HFFc6 (cell line): ENCODE measurements at regions not wholly inside any gene's neighbourhood (a gene's known extent, or its start where the extent isn't known, plus 50 kb on each side); places are given as distances from the start of the nearest gene placed in this dataset.

Experiments
- DNase-seq: peaks from one replicate; pipeline ENCODE4 v3.0.0-alpha.2; 2018
- H3K27ac Mint-ChIP-seq: 2 replicates; pipeline ENCODE4 v1.8.0; 2020; ENCODE audit warnings: mild to moderate bottlenecking, mixed read lengths
- H3K27me3 Mint-ChIP-seq: 2 replicates; pipeline ENCODE4 v1.8.0; 2021; ENCODE audit warnings: mild to moderate bottlenecking, moderate library complexity, mixed read lengths; ENCODE audit not compliant: insufficient read depth
- H3K36me3 Mint-ChIP-seq: 2 replicates; pipeline ENCODE4 v1.8.0; 2021; ENCODE audit warnings: low read depth, mixed read lengths
- H3K4me1 Mint-ChIP-seq: 2 replicates; pipeline ENCODE4 v1.8.0; 2020; ENCODE audit warnings: low read depth, mixed read lengths
- H3K4me3 Mint-ChIP-seq: 2 replicates; pipeline ENCODE4 v1.8.0; 2020; ENCODE audit warnings: mild to moderate bottlenecking, moderate library complexity, mixed read lengths
- H3K9me3 Mint-ChIP-seq: 2 replicates; pipeline ENCODE4 v1.8.0; 2020; ENCODE audit warnings: mild to moderate bottlenecking, mixed read lengths
- CTCF ChIP-seq: fragments of 200-600 bp; sonication (generic); IDR thresholded peaks from 2 replicates; pipeline ENCODE4 v1.5.0; 2021; ENCODE audit warnings: antibody characterized with exemption, mild to moderate bottlenecking

DNA sequence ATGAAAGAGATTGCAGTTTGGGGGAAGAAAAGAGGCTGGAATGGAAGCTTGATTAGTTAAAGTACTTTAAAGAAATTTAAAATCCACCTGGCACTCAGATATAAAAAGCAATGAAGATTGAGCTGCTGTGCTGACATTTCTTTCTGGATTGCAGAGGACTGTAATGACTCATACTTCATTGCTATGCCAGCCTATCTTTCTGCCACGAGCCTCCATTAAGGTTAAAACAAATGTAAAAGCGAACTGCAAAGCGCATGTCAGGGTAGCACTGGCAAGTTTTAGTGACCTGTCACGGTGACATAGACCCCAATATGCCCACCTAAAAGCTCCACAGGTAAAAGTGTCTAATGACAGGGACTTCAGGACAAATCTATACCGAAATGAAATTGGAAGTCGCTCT lies 449.6 kb downstream of the C6orf118 start:
- Mint-ChIP-seq H3K27ac (no peak overlapping the region), H3K9me3 (peaks cover 38% of the 10 kb centered on the region), H3K4me3 (no peak overlapping the region), H3K36me3 (no peaks in the 10 kb centered on the region), H3K27me3 (no peaks in the 10 kb centered on the region), H3K4me1 (no peaks in the 10 kb centered on the region)
- no peak for TF ChIP-seq CTCF
- no peak for DNase-seq

DNA sequence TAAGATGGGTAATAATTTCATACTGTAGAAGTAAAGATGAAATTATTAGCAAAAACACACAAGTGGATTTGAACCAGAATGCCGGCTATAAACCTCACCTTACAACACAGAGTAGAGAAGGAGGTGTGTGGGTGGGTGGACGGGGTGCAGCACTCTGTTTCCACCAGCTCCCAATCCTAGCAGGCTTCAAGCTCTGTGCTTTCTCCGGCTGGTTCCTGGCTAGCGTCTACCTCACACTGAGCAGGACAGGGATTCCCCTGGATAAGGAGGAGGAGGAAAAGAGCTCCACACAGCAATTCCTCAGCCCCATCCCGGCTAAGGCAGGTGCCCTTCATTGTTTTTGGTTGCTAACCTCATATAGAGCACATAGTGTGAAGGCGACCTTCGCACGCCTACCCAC lies 453.3 kb downstream of the C6orf118 start:
- H3K27me3 Mint-ChIP-seq, result no peaks in the 10 kb centered on the region
- DNase-seq, result no peak
- H3K27ac Mint-ChIP-seq, result no peak overlapping the region
- no peaks in the 10 kb centered on the region for H3K36me3 Mint-ChIP-seq
- no peaks in the 10 kb centered on the region for H3K4me1 Mint-ChIP-seq
- no peak for TF ChIP-seq CTCF
- H3K4me3 Mint-ChIP-seq, result no peak overlapping the region
- H3K9me3 Mint-ChIP-seq, result peaks cover 44% of the 10 kb centered on the region

DNA sequence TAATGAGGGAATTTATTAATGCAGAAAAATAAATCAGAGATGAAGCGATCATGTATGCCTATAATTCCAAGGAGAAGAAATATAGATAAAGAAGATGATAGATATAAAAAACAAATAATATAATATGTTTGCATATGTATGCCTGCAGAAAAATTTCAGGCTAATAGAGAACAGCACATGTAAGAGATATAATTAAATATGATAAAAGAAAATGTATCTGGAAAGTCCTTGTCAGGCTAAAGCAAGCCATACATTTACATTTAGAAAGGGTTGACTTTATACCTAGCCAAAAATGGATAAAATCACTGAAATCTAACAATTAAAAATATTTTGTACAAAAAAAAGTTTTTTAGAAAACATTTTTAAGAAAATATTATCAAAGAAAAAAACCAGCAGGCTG lies 454.1 kb downstream of the C6orf118 start:
- Mint-ChIP-seq H3K27me3 (no peaks in the 10 kb centered on the region), H3K4me1 (no peaks in the 10 kb centered on the region), H3K9me3 (peaks cover 41% of the 10 kb centered on the region), H3K27ac (no peak overlapping the region), H3K4me3 (no peak overlapping the region), H3K36me3 (no peaks in the 10 kb centered on the region)
- DNase-seq, result no peak
- TF ChIP-seq CTCF, result no peak

DNA sequence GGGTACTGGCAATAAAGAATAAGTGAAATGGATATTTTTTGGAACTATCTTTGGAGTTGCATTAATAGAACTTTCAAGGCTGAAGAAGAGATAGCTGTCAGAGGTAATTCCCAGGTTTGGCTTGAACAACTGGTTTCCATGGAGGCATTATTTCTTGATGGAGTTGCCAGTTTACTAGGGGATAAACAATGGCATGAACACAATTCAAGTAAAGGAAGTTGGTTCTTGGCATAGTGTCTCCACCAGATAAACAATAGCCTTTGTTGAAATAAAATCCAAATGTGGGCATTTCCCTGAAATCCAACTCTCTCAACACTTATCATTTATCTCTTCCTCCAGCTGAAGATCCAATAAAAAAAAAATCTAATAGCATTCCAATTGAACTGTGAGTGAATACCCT lies 454.9 kb downstream of the C6orf118 start:
- H3K9me3 Mint-ChIP-seq, result peaks cover 46% of the 10 kb centered on the region

GRCh38 chr6:164845773-164846172 lies 463.6 kb downstream of the C6orf118 start:
- no peaks in the 10 kb centered on the region for H3K4me1 Mint-ChIP-seq
- no peak overlapping the region for H3K4me3 Mint-ChIP-seq
- peaks cover 49% of the 10 kb centered on the region for H3K9me3 Mint-ChIP-seq
- TF ChIP-seq CTCF, result no peak
- no peaks in the 10 kb centered on the region; the same call in 1 of the 2 replicates for H3K36me3 Mint-ChIP-seq
- H3K27ac Mint-ChIP-seq, result no peak overlapping the region
- no peak for DNase-seq
- H3K27me3 Mint-ChIP-seq, result no peaks in the 10 kb centered on the region

More for the DNA sequence above, 454.9 kb downstream of the C6orf118 start:
- Mint-ChIP-seq H3K27ac (no peak overlapping the region), H3K36me3 (no peaks in the 10 kb centered on the region), H3K4me1 (no peaks in the 10 kb centered on the region), H3K27me3 (no peaks in the 10 kb centered on the region), H3K4me3 (no peak overlapping the region)
- no peak for DNase-seq
- no peak for TF ChIP-seq CTCF

DNA sequence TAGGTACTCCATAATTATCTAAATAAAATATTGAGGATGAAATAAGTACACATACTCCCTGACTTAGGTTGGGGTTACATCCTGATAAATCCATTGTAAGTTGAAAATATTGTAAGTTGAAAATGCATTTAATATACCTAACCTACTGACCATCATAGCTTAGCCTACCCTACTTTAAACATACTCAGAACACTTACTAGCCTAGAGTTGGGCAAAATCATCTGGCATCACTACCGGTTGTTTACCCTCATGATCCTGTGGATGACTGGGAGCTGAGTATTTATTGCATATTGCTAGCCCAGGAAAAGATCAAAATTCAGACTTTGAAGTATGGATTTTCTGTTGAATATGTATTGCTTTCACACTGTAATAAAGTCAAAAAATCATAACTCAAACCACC lies 467.3 kb downstream of the C6orf118 start:
- Mint-ChIP-seq H3K36me3 (no peaks in the 10 kb centered on the region; the same call in 1 of the 2 replicates), H3K27ac (no peak overlapping the region), H3K4me1 (no peaks in the 10 kb centered on the region), H3K9me3 (peaks cover 48% of the 10 kb centered on the region), H3K27me3 (no peaks in the 10 kb centered on the region), H3K4me3 (no peak overlapping the region)
- TF ChIP-seq CTCF, result no peak
- no peak for DNase-seq
